Epidermal melanocyte (primary cell): ENCODE measurements at regions not wholly inside any gene's neighbourhood (a gene's known extent, or its start where the extent isn't known, plus 50 kb on each side); places are given as distances from the start of the nearest gene placed in this dataset.
"Not testable (repeated sequence)": the region's sequence is repeated elsewhere in the genome, so short reads cannot be mapped to it uniquely, and the experiment has no call there.

Experiments
- DNase-seq: peaks from one replicate; pipeline ENCODE4 v3.0.0; 2011; ENCODE audit warnings: low spot score; ENCODE audit not compliant: insufficient read length

- DNase-seq, result no peak
Measured at GRCh38 chr9:110015759-110016158, 192.2 kb downstream of the C9orf152 start.

- DNase-seq, result no peak
Measured at GRCh38 chr9:110016340-110016739, 191.6 kb downstream of the C9orf152 start.

- DNase-seq, result not testable (repeated sequence)
Measured at GRCh38 chr9:110020216-110020615, 187.7 kb downstream of the C9orf152 start.

GRCh38 chr9:110021891-110022290 lies 186.1 kb downstream of the C9orf152 start:
- DNase-seq, result no peak

- DNase-seq, result not testable (repeated sequence)
Measured at GRCh38 chr9:110023221-110023620, 184.7 kb downstream of the C9orf152 start.

GRCh38 chr9:110025551-110026170 lies 182.3 kb downstream of the C9orf152 start:
- DNase-seq, result no peak

GRCh38 chr9:110027671-110028081 lies 180.3 kb downstream of the C9orf152 start:
- no peak for DNase-seq

GRCh38 chr9:110028271-110028670 lies 179.7 kb downstream of the C9orf152 start:
- DNase-seq, result no peak

- DNase-seq, result no peak
Measured at GRCh38 chr9:110028676-110029075, 179.3 kb downstream of the C9orf152 start.

GRCh38 chr9:110029429-110029955 lies 178.5 kb downstream of the C9orf152 start:
- DNase-seq, result peak; percentile 49

GRCh38 chr9:110029956-110030480 lies 177.9 kb downstream of the C9orf152 start:
- no peak for DNase-seq

GRCh38 chr9:110030632-110031031 lies 177.3 kb downstream of the C9orf152 start:
- no peak for DNase-seq

- DNase-seq, result no peak
Measured at GRCh38 chr9:110031511-110032173, 176.3 kb downstream of the C9orf152 start.

GRCh38 chr9:110032532-110032931 lies 175.4 kb downstream of the C9orf152 start:
- not testable (repeated sequence) for DNase-seq

GRCh38 chr9:110033869-110034268 lies 174.1 kb downstream of the C9orf152 start:
- no peak for DNase-seq

GRCh38 chr9:110036286-110036685 lies 171.7 kb downstream of the C9orf152 start:
- DNase-seq, result no peak

- DNase-seq, result peak; percentile 24
Measured at GRCh38 chr9:110040788-110041187, 167.2 kb downstream of the C9orf152 start.

- DNase-seq, result no peak
Measured at GRCh38 chr9:110041452-110041851, 166.5 kb downstream of the C9orf152 start.

GRCh38 chr9:110047232-110047954 lies 160.6 kb downstream of the C9orf152 start:
- no peak for DNase-seq

- DNase-seq, result no peak
Measured at GRCh38 chr9:110047955-110048402, 160.0 kb downstream of the C9orf152 start.

- DNase-seq, result no peak
Measured at GRCh38 chr9:110048403-110048975, 159.5 kb downstream of the C9orf152 start.
